BJ (cell line): ENCODE measurements at regions not wholly inside any gene's neighbourhood (a gene's known extent, or its start where the extent isn't known, plus 50 kb on each side); places are given as distances from the start of the nearest gene placed in this dataset.

Experiments used
- CTCF ChIA-PET: fragments of 350-600 bp; formaldehyde crosslinking; extraction: SDS; loops from one replicate; lab custom pipeline; 2021; ENCODE audit warnings: antibody characterized with exemption, inconsistent platforms; lab: Yijun Ruan, JAX
- POLR2A ChIA-PET: fragments of 300-600 bp; sonication (Branson Sonifier 250); formaldehyde crosslinking; extraction: SDS; loops from one replicate; lab custom pipeline; 2021; ENCODE audit warnings: antibody characterized with exemption; lab: Charles Lee
- DNase-seq: peaks from one replicate; pipeline ENCODE4 v3.0.0-alpha.2; 2011; ENCODE audit warnings: low read depth
- H3K27me3 ChIP-seq: 2 replicates; pipeline ENCODE4 v1.6.0; 2011; ENCODE audit warnings: low read length; ENCODE audit not compliant: control insufficient read depth, insufficient read depth
- H3K36me3 ChIP-seq: 2 replicates; pipeline ENCODE4 v1.5.1; 2011; ENCODE audit warnings: low read length; ENCODE audit not compliant: control insufficient read depth, insufficient read depth
- H3K4me3 ChIP-seq: 2 replicates; pipeline ENCODE4 v1.5.1; 2011; ENCODE audit warnings: low read depth, mild to moderate bottlenecking, control low read depth, low read length
- TF ChIP-seq, protein P1 (sequence below): IDR thresholded peaks from 2 replicates; pipeline ENCODE4 v1.5.1; 2011; ENCODE audit warnings: low read depth, mild to moderate bottlenecking, control low read depth, inconsistent platforms, low read length, moderate library complexity; ENCODE audit not compliant: insufficient read depth

DNA sequence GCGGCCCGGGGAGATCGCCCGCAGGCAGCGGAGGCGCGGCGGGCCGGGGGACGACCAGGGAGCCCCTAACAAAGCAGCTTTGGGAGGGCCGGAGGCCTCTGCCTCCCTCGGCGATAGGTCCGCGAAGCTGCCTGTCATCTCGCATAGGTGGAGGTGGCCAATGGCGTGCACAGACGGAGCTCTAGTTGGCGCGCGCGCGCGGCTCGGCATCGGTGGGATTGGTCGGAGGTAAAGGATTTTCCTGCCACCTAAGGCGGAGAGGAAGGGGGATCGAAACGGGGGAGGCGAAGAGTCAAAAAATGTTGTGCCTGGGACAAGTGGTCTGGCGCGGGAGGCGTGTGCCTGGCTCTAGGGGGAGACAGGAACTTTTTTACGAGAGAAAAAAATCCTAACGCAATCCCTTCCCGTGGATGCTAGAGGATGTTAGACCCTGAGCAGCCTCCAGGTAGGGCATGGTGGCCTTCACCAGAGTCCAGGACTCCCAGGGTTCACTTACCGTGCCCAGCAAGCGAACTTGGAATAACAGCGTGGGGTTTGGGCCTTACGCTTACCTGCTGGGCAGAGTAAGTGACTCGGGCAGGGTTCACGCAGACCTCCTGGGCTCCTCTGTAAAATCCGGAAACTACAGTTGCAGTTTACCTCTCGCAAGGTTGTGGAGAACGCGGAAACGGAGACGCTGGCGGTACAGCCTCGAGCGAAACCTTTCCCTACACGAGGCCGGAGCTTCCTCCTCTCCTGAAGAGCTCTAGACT lies 99.9 kb upstream of the SOD1 start:
- Histone ChIP-seq H3K36me3 (no peaks in the 10 kb centered on the region), H3K27me3 (peaks cover 10% of the 10 kb centered on the region), H3K4me3 (peak overlapping the region; percentile 22; the same call in 1 of the 2 replicates)
- TF ChIP-seq, protein P1, sequence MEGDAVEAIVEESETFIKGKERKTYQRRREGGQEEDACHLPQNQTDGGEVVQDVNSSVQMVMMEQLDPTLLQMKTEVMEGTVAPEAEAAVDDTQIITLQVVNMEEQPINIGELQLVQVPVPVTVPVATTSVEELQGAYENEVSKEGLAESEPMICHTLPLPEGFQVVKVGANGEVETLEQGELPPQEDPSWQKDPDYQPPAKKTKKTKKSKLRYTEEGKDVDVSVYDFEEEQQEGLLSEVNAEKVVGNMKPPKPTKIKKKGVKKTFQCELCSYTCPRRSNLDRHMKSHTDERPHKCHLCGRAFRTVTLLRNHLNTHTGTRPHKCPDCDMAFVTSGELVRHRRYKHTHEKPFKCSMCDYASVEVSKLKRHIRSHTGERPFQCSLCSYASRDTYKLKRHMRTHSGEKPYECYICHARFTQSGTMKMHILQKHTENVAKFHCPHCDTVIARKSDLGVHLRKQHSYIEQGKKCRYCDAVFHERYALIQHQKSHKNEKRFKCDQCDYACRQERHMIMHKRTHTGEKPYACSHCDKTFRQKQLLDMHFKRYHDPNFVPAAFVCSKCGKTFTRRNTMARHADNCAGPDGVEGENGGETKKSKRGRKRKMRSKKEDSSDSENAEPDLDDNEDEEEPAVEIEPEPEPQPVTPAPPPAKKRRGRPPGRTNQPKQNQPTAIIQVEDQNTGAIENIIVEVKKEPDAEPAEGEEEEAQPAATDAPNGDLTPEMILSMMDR: no peak
- ChIA-PET POLR2A (no interaction called here), CTCF (interaction anchor here (0.7 to 1.5 kb wide), 2 partner anchors 21 to 304 kb away, joined by 3 to 5 read pairs; no protein-coding TSS in a partner anchor)
- peak; percentile 3 for DNase-seq

DNA sequence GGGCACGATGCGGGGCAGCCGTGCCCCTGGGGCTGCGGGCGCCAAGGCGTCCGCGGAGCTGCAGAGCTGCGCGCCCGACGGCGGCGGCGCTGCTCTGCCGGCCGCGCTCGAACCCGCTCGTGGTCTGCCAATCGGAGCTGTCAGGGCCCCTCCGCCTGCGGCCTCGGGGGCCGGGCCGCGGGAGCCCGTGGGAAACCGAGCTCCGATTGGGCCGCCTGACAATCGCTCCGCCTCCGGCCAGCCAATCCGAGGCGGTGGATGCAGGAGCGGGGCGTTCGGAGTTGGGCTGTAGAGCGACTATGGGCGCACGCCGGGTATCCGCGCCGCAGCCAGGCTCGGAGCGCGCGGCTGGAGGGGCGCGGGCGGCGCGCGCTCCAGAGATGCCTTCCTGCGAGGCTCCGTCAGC lies 100.5 kb upstream of the SOD1 start:
- Histone ChIP-seq H3K27me3 (peaks cover 10% of the 10 kb centered on the region), H3K4me3 (peak overlapping the region; percentile 22; the same call in 1 of the 2 replicates), H3K36me3 (no peaks in the 10 kb centered on the region)
- ChIA-PET POLR2A (no interaction called here), CTCF (interaction anchor here (0.7 to 1.5 kb wide), 2 partner anchors 22 to 304 kb away, joined by 3 to 5 read pairs; no protein-coding TSS in a partner anchor)
- TF ChIP-seq, protein P1: no peak
- peak; percentile 7 for DNase-seq

DNA sequence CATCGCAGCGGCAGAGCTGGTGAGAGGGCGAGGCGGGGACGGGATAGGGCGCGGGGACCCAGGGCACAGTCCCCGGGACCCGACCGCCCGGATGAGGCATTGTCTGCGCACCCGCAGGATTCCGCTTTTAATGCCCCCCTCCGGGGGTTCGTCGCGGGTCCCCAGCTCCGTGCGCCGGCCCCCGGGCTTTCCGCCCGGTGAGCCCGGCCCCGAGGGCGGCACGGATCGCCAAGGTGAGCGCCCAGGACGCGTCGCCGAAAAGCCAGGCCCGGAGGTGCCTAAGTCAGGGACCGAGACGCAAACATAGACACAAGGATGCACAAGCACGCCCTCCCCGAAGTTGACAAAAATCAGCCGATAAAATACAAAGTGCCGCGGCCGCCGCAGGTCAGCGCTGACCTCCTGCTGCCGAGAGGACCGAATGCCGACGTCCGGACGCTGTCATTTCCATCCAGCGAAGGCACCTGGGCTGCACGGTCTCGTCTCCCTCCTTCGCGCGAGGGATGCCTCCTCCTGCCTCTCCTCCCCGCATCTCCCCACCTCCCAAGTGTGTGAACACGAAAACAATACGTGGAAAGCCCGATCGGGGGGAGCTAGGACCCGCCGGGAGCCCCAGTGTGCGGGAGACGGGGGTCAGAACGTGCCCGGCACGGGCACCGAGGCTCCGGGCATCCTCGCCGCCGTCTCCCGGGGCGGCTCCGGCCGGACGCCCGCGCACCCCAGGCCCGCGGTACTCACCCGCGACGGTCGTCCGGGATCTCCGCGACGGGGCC lies 101.1 kb upstream of the SOD1 start:
- POLR2A ChIA-PET: no interaction called here
- Histone ChIP-seq H3K27me3 (peaks cover 10% of the 10 kb centered on the region), H3K4me3 (no peak overlapping the region), H3K36me3 (no peaks in the 10 kb centered on the region)
- TF ChIP-seq, protein P1: no peak
- CTCF ChIA-PET: interaction anchor here (1.5 kb wide), 1 partner anchor 23 kb away, joined by 5 read pairs; no protein-coding TSS in a partner anchor
- DNase-seq: no peak

DNA sequence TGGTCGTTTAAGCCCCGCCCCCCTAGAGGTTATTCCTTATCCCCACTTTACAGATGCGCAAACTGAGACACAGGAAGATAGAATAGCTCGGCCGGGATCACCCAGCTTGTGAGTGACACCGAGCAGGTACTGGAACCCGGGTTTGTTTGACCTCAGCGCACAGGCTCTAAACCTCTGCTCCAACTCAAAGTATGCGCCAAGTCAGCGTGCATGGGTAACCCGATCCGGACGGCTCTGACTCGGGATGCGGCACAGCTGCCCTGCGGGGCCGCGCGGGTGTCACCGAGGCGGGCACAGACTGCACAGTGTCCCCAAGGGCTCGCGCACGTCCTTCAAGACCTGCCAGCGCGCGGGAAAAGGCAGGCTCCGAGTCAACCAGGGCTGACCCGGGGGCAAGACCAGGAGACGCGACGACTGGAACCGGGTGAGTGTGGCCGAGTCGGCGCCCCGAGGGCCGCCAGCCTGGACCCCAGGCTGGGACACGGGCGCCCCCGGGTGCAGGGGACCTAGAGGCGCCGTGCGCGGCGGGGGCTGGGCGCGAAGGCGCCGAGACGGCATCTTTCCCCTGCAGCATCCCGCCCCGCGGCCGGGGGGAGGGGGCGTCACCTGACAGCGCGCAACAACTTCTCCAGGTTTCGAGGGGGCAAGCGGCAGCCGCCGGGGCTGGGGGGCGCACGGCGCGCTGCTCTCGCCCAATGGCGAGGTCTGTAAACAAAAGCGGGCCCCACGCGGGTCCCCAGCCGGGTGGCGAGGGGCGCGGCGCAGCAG lies 101.9 kb upstream of the SOD1 start:
- H3K27me3 ChIP-seq: peaks cover 10% of the 10 kb centered on the region
- CTCF ChIA-PET: no interaction called here
- no peak for DNase-seq
- H3K36me3 ChIP-seq: no peaks in the 10 kb centered on the region
- POLR2A ChIA-PET: no interaction called here
- TF ChIP-seq, protein P1: no peak
- no peak overlapping the region for H3K4me3 ChIP-seq

DNA sequence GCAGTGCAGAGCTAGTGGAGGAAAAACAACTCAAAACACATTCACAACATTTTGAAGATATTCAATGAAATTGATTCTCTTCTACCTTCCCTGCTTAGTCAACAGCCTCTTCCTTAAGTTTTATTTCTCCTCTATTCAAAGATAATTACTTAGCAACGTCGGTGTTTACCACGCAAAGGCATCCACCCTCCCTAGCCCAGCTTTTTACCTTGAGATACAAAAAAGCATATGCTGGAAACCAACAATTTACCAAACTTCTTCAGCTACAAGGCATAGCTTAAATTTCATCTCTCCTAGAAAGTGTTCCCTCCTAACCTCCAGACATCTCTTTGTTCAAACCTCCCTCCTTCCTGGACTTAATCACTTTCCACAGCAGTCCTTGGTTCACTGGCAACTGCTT lies 102.8 kb upstream of the SOD1 start:
- ChIA-PET POLR2A (no interaction called here), CTCF (no interaction called here)
- peaks cover 10% of the 10 kb centered on the region for H3K27me3 ChIP-seq
- DNase-seq: no peak
- TF ChIP-seq, protein P1: no peak
- H3K4me3 ChIP-seq: no peak overlapping the region
- no peaks in the 10 kb centered on the region for H3K36me3 ChIP-seq
